ENCODE measurements at regions not wholly inside any gene's neighbourhood (a gene's known extent, or its start where the extent isn't known, plus 50 kb on each side); places are given as distances from the start of the nearest gene placed in this dataset.
A peak's percentile ranks its signal among the peaks of the same experiment; 100 is the strongest.

DNA sequence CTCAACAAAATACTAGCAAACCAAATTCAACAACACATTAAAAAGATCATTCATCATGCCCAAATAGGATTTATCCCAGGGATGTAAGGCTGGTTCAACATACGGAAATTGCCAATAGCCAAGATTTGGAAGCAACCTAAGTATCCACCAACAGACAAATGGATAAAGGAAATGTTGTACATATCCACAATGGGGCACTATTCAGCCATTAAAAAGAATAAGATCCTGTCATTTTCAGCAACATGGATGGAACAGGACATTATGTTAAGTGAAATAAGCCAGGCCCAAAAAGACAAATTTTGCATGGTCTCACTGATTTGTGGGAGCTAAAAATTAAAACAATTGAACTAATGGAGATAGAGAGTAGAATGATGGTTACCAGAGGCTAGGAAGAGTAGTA lies 82.0 kb upstream of the FAM241A start:
- H3K27me3 ChIP-seq (ENCODE audit: insufficient read depth, low read depth, severe bottlenecking) = no peaks in the 10 kb centered on the region
- H3K36me3 ChIP-seq = no peaks in the 10 kb centered on the region
- no peak for DNase-seq
- no peaks in the 10 kb centered on the region for H3K9me3 ChIP-seq (ENCODE audit: severe bottlenecking)
- no peak overlapping the region for H3K4me3 ChIP-seq (ENCODE audit: low read depth, low read length)
- H3K27ac ChIP-seq = no peak overlapping the region
- TF ChIP-seq, protein P1, sequence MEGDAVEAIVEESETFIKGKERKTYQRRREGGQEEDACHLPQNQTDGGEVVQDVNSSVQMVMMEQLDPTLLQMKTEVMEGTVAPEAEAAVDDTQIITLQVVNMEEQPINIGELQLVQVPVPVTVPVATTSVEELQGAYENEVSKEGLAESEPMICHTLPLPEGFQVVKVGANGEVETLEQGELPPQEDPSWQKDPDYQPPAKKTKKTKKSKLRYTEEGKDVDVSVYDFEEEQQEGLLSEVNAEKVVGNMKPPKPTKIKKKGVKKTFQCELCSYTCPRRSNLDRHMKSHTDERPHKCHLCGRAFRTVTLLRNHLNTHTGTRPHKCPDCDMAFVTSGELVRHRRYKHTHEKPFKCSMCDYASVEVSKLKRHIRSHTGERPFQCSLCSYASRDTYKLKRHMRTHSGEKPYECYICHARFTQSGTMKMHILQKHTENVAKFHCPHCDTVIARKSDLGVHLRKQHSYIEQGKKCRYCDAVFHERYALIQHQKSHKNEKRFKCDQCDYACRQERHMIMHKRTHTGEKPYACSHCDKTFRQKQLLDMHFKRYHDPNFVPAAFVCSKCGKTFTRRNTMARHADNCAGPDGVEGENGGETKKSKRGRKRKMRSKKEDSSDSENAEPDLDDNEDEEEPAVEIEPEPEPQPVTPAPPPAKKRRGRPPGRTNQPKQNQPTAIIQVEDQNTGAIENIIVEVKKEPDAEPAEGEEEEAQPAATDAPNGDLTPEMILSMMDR (IDR thresholded peaks at IDR 0.05; ENCODE audit: low read depth, low read length) = no peak

- Histone ChIP-seq H3K36me3 (no peaks in the 10 kb centered on the region), H3K4me3 (ENCODE audit: low read depth, low read length) (no peak overlapping the region), H3K27me3 (ENCODE audit: insufficient read depth, low read depth, severe bottlenecking) (no peaks in the 10 kb centered on the region), H3K9me3 (ENCODE audit: severe bottlenecking) (no peaks in the 10 kb centered on the region), H3K27ac (no peak overlapping the region)
- TF ChIP-seq, protein P1 (IDR thresholded peaks at IDR 0.05; ENCODE audit: low read depth, low read length) = no peak
- no peak for DNase-seq
Observed at GRCh38 chr4:112069110-112069509, 76.1 kb upstream of the FAM241A start.

- Histone ChIP-seq H3K27me3 (ENCODE audit: insufficient read depth, low read depth, severe bottlenecking) (no peaks in the 10 kb centered on the region), H3K9me3 (ENCODE audit: severe bottlenecking) (no peaks in the 10 kb centered on the region), H3K27ac (no peak overlapping the region), H3K4me3 (ENCODE audit: low read depth, low read length) (no peak overlapping the region), H3K36me3 (no peaks in the 10 kb centered on the region)
- no peak for DNase-seq
- TF ChIP-seq, protein P1 (IDR thresholded peaks at IDR 0.05; ENCODE audit: low read depth, low read length) = no peak
Observed at GRCh38 chr4:112073181-112073580, 72.1 kb upstream of the FAM241A start.

DNA sequence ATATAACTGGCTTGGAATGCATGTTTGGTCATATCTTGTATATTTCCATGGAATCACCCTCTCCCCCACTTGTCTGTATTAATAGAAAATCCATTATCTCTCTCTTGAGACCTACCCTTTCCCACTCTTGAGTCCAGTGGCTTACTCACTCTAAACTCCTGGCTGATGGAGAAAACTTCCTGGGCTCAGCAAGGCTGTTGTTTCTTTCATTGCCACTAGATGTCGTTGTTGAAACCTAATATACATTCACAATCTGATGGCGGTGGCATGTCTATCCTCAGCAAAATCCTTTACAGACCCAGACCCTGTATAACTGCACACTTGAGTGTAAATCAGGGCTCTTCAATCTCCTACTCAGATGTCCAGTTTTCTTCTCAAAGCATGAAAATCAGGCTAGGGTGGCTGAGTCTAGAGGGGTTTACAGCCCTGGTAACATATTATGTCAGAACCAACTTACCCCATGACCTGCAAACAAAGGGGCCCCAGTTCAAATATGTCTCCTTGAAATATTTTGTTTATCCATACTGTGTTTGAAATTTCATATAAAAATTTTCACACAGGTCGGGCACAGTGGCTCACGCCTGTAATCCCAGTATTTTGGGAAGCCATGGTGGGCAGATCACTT lies 70.0 kb upstream of the FAM241A start:
- no peaks in the 10 kb centered on the region for H3K27me3 ChIP-seq (ENCODE audit: insufficient read depth, low read depth, severe bottlenecking)
- DNase-seq = peak; percentile 52
- H3K36me3 ChIP-seq = no peaks in the 10 kb centered on the region
- H3K27ac ChIP-seq = no peak overlapping the region
- TF ChIP-seq, protein P1 (IDR thresholded peaks at IDR 0.05; ENCODE audit: low read depth, low read length) = peak; percentile 79
- no peak overlapping the region for H3K4me3 ChIP-seq (ENCODE audit: low read depth, low read length)
- H3K9me3 ChIP-seq (ENCODE audit: severe bottlenecking) = no peaks in the 10 kb centered on the region

DNA sequence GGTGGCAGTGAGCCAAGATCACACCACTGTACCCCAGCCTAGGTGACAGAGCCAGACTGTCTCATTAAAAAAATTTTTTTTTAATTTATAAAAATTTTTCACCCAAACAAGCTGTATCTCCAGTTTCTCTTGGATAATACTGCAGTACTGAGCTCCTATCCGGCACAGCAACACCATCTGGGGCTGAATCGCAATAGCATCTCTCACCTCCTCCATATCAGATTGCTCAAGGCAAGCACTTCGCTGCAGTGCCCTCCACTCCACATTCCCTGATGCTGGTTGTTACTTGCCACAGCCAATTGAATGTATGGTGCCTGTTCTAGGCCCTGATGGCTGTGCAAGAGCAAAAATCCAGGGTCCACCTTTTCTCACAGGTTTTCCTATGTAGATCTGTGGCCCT lies 69.3 kb upstream of the FAM241A start:
- DNase-seq = no peak
- no peak overlapping the region for H3K27ac ChIP-seq
- TF ChIP-seq, protein P1 (IDR thresholded peaks at IDR 0.05; ENCODE audit: low read depth, low read length) = no peak
- no peaks in the 10 kb centered on the region for H3K36me3 ChIP-seq
- H3K27me3 ChIP-seq (ENCODE audit: insufficient read depth, low read depth, severe bottlenecking) = no peaks in the 10 kb centered on the region
- H3K4me3 ChIP-seq (ENCODE audit: low read depth, low read length) = no peak overlapping the region
- H3K9me3 ChIP-seq (ENCODE audit: severe bottlenecking) = no peaks in the 10 kb centered on the region

Measured in WERI-Rb-1 (cell line).